Stimulated activated effector memory CD8-positive, alpha-beta T cell treated with anti-CD3 and anti-CD28 coated beads, Interleukin-12 subunit alpha, Interleukin-12 subunit beta, amount 100 ng/mL, for 72 hours (primary cell): ENCODE measurements at regions not wholly inside any gene's neighbourhood (a gene's known extent, or its start where the extent isn't known, plus 50 kb on each side); places are given as distances from the start of the nearest gene placed in this dataset.

Source experiments
- ATAC-seq: fragments of 150-1000 bp; cut with Tn5 transposase; 2 replicates; pipeline ENCODE4 v1.10.0; 2021
- DNase-seq, 2 donors: peaks; one replicate each; pipeline ENCODE4 v3.0.0; 2021 to 2022; ENCODE audit warnings: low spot score in 2 of 2
- H3K27ac Mint-ChIP-seq: one replicate; pipeline ENCODE4 v1.8.0; 2022; ENCODE audit warnings: mild to moderate bottlenecking, mixed read lengths
- H3K36me3 Mint-ChIP-seq: one replicate; pipeline ENCODE4 v1.8.0; 2022; ENCODE audit warnings: mild to moderate bottlenecking, mixed read lengths
- H3K4me1 Mint-ChIP-seq: one replicate; pipeline ENCODE4 v1.8.0; 2022; ENCODE audit warnings: mixed read lengths
- H3K4me3 Mint-ChIP-seq: one replicate; pipeline ENCODE4 v1.8.0; 2022; ENCODE audit warnings: mild to moderate bottlenecking, mixed read lengths
- H3K9me3 Mint-ChIP-seq: one replicate; pipeline ENCODE4 v1.8.0; 2022; ENCODE audit warnings: mixed read lengths

DNA sequence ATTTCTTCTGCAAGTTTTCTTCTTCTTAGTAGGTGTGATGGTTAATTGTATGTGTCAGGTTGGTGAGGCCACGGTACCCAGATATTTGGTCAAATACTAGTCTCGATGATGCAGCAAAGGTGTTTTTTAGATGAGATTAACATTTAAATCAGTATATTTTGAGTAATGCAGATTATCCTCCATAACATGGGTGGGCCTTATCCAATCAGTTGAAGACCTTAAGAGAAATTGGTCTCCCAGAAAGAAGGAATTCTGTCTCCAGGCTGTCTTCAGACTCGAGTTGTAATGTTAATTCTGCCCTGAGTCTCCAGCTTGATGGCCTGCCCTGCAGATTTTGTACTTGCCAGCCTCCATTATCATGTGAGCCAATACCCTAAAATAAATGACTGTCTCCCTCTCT, 122.5 kb upstream of the TSPAN5 start:
- Mint-ChIP-seq H3K27ac (no peak overlapping the region), H3K4me3 (no peak overlapping the region), H3K36me3 (no peaks in the 10 kb centered on the region), H3K4me1 (no peaks in the 10 kb centered on the region), H3K9me3 (no peaks in the 10 kb centered on the region)
- ATAC-seq (no peak), DNase-seq (no peak)

DNA sequence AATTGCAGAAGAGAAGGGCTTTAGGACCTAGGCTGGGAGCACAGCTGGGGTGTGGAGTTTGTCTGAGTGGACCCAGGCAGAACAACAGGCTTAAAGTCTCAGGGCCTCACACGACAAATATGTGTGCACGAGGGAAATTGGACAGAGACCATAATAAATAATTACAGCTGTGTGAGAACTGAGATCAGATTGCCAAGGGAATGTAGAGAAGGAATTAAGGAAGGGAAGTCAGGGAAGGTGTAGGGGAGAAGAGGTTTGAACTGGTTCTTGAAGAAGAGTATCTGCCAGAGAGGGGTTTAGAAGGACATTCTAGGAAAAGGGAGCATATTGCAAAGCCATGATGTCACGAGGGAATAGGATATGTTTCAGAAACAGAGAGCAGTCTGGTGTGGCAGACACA, 120.7 kb upstream of the TSPAN5 start:
- Mint-ChIP-seq H3K27ac (no peak overlapping the region), H3K36me3 (no peaks in the 10 kb centered on the region), H3K4me3 (no peak overlapping the region), H3K4me1 (no peaks in the 10 kb centered on the region), H3K9me3 (no peaks in the 10 kb centered on the region)
- DNase-seq = no peak
- no peak for ATAC-seq

DNA sequence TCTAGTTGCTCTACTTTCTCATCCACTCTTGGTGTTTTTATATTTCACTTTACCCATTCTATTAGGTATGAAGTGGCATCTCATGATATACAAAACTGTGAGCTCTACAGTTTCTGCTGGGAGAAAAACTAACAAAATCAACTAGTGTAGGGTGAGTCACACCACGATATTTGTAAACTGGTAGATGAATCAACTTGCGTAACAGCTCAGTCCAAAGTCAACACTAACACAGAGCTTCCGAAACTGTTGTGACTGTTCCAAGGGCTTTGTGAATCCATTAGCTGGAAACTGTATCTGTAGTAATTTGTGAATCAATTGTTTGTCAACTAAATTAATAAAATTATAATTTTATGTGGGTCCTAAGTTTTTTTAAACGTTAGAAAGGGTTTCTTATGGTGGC, 119.8 kb upstream of the TSPAN5 start:
- no peak for DNase-seq
- no peaks in the 10 kb centered on the region for H3K36me3 Mint-ChIP-seq
- no peaks in the 10 kb centered on the region for H3K4me1 Mint-ChIP-seq
- H3K27ac Mint-ChIP-seq = no peak overlapping the region
- no peaks in the 10 kb centered on the region for H3K9me3 Mint-ChIP-seq
- peak; percentile 67 for ATAC-seq
- no peak overlapping the region for H3K4me3 Mint-ChIP-seq

DNA sequence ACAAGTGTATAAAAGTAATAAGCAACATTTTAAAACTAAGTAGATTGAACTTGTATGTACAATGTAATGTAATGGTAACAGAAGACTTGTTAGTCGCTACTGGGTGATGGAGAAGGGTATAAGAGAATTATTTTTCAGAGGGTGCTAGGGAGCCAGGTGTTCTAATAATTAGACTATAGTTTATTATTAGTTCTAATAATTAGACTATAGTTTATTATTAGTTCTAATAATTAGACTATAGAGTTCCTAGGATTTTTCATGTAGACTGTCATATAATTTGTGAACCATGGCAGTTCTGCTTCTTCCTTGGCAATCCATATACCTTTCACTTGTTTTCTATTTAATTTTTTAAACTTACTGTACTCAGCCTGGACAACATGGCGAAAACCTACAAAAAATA, 117.3 kb upstream of the TSPAN5 start:
- H3K4me3 Mint-ChIP-seq = no peak overlapping the region
- no peak overlapping the region for H3K27ac Mint-ChIP-seq
- ATAC-seq (no peak), DNase-seq (no peak)
- H3K36me3 Mint-ChIP-seq = no peaks in the 10 kb centered on the region
- no peaks in the 10 kb centered on the region for H3K4me1 Mint-ChIP-seq
- no peaks in the 10 kb centered on the region for H3K9me3 Mint-ChIP-seq

DNA sequence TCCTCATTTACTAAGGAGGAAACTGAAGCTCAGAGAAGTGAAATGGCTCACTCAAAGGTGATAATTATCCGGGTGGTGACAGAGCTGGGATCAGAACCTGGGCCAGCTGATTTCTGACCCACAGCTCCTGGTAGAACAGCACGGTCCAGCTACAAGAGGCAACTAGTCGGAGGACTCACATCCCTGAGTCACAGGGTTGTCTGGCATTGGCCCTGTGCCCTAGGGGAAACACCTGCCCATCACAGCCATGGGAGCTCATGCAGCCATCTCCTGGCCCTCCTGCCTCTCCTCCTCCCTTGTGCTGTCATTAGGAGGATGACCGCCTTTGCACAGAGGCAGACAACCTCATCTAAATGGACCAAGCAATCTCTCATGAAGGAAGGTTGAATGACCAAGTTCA, 115.2 kb upstream of the TSPAN5 start:
- no peaks in the 10 kb centered on the region for H3K36me3 Mint-ChIP-seq
- no peak for DNase-seq
- no peak overlapping the region for H3K27ac Mint-ChIP-seq
- no peaks in the 10 kb centered on the region for H3K4me1 Mint-ChIP-seq
- no peak for ATAC-seq
- no peak overlapping the region for H3K4me3 Mint-ChIP-seq
- H3K9me3 Mint-ChIP-seq = no peaks in the 10 kb centered on the region

DNA sequence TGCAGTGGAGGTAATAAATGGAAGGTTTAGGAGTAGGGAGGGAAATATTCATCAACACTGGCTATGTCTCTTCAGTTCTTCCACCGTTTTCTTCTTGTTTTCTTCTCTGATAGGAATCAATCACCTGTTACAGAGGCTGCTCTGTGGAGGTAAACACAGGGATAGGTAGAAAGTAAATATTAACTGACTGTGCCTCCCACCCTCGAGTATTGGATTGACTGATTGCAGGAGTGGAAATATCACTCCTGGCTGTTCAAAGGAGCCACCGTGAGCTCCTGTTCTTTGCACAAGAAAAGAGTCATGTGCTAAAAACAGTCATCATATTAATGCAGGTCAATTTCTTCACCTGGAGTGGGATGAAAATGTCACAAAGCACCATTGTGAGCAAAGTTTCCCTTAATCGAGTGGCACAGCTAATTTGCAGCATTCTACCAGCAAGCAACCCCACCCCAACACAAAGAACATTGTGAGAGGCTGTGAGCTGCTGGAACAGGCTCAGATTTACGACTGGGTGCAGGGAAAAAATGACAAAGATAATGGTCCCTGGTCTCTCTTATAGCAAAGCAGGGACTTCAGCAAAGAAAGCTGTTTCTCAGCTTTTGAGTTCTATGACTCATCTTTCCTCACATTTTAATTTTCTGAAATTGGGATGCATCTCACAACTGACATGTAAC, 113.7 kb upstream of the TSPAN5 start:
- no peak overlapping the region for H3K4me3 Mint-ChIP-seq
- DNase-seq (no peak), ATAC-seq (no peak)
- H3K27ac Mint-ChIP-seq = no peak overlapping the region
- no peaks in the 10 kb centered on the region for H3K36me3 Mint-ChIP-seq
- no peaks in the 10 kb centered on the region for H3K4me1 Mint-ChIP-seq
- no peaks in the 10 kb centered on the region for H3K9me3 Mint-ChIP-seq

DNA sequence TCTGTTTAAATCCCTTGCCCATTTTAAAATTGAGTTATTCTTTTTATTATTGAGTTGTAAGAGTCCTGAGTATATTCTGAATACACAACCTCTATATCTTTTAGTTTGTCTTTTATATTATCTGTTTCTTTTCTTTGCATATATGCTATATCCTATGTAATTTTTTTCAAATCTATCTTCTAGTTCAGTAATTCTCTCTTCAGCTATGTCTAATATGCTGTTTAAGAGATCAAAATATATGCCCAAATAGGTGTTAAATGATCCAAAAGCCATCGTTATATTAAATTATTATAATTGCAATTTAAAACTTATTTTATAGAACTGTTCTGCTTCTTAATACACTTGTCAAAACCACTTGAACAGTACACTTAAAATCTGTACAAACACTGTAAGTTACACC, 107.4 kb upstream of the TSPAN5 start:
- Mint-ChIP-seq H3K4me1 (no peaks in the 10 kb centered on the region), H3K27ac (no peak overlapping the region), H3K36me3 (no peaks in the 10 kb centered on the region), H3K4me3 (no peak overlapping the region), H3K9me3 (peaks cover 10% of the 10 kb centered on the region)
- ATAC-seq = no peak
- DNase-seq = no peak

DNA sequence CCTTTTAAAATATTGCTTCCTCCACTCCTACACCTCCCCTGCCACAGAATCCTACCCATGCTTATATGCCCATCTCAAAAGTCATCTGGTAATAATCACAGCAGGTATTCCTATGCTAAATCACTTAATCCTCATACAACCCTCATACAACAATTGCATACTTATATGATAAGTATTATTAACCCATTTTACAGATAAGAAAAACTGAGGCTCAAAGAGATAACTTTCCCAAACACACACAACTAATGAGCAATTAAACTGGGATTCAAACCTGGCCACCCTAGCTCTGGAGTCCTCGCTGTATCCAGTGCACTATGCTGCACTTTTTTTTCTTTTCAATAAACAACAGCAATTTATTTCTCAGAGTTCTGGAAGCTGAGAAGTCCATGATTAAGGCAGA, 99.8 kb upstream of the TSPAN5 start:
- Mint-ChIP-seq H3K4me3 (no peak overlapping the region), H3K4me1 (no peaks in the 10 kb centered on the region)

DNA sequence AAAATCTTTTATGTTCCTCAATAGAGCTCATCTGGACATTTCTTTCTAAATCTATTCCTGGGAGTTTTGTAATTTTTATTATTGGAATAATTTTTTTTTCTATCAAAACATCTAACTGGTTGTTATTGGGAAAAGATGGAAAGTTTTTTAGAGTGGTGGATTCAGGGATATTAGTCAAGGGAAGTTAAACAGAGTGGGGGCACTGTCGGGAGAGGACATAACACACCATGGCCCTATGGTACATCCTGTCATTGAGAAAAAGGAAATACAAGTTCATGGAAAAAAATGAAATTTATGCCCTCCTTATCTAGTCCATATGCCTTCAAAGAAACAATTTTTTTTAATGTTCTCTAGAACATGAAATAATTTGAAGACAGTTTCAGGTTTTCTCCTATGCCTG, 96.3 kb upstream of the TSPAN5 start:
- no peak overlapping the region for H3K27ac Mint-ChIP-seq
- no peaks in the 10 kb centered on the region for H3K9me3 Mint-ChIP-seq
- no peaks in the 10 kb centered on the region for H3K4me1 Mint-ChIP-seq
- no peak overlapping the region for H3K4me3 Mint-ChIP-seq
- no peaks in the 10 kb centered on the region for H3K36me3 Mint-ChIP-seq
- DNase-seq (no peak), ATAC-seq (no peak)

More for the DNA sequence above, 99.8 kb upstream of the TSPAN5 start:
- ATAC-seq = no peak
- Mint-ChIP-seq H3K36me3 (no peaks in the 10 kb centered on the region), H3K9me3 (no peaks in the 10 kb centered on the region), H3K27ac (no peak overlapping the region)
- no peak for DNase-seq

DNA sequence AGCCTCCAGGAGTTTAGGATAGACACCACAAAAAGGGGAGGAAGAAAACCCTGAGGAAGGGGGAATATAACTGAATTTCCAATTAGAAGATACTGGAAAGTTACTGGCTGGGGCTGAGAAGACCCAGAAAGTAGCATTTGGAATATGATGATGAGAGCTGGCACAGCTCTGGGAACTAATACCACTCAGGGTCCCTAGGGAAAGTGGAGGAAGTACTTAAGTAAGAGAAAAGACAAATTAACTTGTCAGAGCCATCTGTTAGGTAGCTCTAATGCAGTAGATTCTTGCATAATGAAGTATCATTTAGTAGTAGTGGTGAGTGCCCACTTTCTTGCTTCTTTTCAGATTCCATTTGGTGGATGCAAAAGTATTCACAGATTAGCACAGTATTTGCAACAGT, 90.8 kb upstream of the TSPAN5 start:
- Mint-ChIP-seq H3K4me1 (no peaks in the 10 kb centered on the region), H3K4me3 (no peak overlapping the region), H3K9me3 (no peaks in the 10 kb centered on the region), H3K36me3 (no peaks in the 10 kb centered on the region), H3K27ac (no peak overlapping the region)
- ATAC-seq (no peak), DNase-seq (no peak)

DNA sequence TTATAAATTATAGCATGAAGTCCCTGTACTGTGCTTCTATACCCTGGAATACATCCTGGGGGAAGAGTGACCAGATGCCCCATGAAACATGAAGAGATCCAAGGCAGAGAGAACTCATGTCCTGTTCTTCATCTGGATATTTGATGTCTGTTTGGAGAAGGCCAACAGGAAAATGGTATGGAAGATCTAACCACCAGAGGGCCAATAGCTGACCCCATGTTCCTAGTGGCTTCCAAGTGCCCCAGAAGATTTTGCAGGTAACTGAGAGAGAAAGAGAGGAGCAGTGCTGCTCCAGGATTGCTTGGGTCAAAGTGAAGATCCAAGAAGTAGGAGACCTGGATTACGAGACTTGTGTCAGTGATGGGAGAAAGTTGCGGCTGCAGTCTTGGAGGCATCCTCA, 90.2 kb upstream of the TSPAN5 start:
- H3K4me3 Mint-ChIP-seq = no peak overlapping the region
- no peak overlapping the region for H3K27ac Mint-ChIP-seq
- ATAC-seq (no peak), DNase-seq (no peak)
- no peaks in the 10 kb centered on the region for H3K4me1 Mint-ChIP-seq
- no peaks in the 10 kb centered on the region for H3K9me3 Mint-ChIP-seq
- H3K36me3 Mint-ChIP-seq = no peaks in the 10 kb centered on the region

DNA sequence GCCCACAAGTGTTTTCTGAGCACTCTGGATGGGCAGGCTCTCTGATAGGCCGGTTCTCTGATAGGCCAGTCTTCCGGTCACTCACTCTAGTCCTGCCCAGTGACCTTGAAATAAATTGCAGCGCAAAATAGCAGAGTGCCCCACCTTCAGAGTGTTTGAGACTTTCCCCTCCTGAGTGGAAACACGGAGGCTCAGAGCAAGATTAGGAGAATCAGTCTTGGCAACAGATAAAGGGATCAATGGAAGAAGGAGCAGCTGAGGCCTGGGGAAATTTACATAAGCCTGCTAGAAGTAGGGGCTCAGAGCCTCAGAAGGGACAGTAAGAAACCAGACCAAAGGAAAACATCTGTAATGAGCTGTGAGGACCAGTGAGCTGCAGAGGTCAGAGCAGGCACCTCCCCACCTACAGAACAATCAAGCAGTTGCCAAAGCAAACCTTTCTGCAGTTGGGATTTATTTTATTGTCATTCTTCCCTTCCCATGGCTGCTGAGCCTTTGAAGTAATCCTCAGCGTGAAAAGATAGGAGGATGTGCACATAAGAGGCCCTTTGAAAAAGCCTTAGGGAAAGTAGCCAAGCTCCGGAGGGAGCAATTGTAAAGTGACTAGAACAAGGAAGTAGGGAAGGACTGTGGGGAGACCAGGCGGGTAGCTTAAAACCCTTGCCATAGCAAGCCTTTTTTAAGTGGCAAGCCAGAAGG, 89.1 kb upstream of the TSPAN5 start:
- no peaks in the 10 kb centered on the region for H3K4me1 Mint-ChIP-seq
- no peaks in the 10 kb centered on the region for H3K36me3 Mint-ChIP-seq
- ATAC-seq (no peak), DNase-seq (no peak)
- no peaks in the 10 kb centered on the region for H3K9me3 Mint-ChIP-seq
- H3K27ac Mint-ChIP-seq = no peak overlapping the region
- no peak overlapping the region for H3K4me3 Mint-ChIP-seq

DNA sequence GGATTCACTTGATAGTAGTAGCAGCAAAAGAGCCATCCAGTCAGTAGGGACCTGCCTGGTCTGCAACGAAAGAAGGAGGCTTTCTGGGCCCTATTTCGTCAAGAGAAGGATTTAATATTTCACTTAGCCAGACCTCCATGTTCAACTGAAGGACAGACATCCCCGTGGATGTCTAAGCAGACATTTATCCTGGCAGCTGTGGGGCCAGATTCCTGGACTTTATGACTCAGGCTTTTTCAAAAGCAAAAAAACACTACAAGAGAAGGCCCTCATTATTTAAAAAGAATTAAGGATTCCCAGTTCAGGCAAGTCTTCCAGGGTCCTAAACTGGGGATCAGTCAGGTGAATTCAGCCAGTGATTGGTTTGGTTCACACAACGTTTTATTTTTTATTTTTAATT, 88.5 kb upstream of the TSPAN5 start:
- DNase-seq (no peak), ATAC-seq (no peak)
- no peaks in the 10 kb centered on the region for H3K9me3 Mint-ChIP-seq
- no peak overlapping the region for H3K27ac Mint-ChIP-seq
- H3K36me3 Mint-ChIP-seq = no peaks in the 10 kb centered on the region
- no peak overlapping the region for H3K4me3 Mint-ChIP-seq
- H3K4me1 Mint-ChIP-seq = no peaks in the 10 kb centered on the region

DNA sequence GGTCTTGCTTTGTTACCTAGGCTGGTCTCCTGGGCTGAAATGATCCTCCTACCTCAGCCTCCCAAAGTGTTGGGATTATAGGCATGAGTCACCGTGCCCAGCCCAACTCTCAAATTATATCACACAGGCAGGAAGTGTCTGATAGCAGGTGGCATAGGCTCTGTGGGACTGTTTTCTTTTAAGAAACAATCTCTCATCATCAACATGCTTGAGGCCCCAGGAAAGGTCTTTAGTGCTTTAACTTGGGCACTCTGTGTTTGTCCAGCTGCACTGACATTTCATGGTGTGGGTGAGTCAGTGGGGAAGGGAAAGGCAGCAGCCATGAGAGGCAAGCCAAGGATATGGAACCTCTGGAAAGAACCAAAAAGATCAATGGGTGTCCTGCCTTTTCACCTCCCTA, 88.1 kb upstream of the TSPAN5 start:
- ATAC-seq = no peak
- no peaks in the 10 kb centered on the region for H3K4me1 Mint-ChIP-seq
- H3K9me3 Mint-ChIP-seq = no peaks in the 10 kb centered on the region
- DNase-seq = no peak
- no peak overlapping the region for H3K4me3 Mint-ChIP-seq
- no peaks in the 10 kb centered on the region for H3K36me3 Mint-ChIP-seq
- no peak overlapping the region for H3K27ac Mint-ChIP-seq

DNA sequence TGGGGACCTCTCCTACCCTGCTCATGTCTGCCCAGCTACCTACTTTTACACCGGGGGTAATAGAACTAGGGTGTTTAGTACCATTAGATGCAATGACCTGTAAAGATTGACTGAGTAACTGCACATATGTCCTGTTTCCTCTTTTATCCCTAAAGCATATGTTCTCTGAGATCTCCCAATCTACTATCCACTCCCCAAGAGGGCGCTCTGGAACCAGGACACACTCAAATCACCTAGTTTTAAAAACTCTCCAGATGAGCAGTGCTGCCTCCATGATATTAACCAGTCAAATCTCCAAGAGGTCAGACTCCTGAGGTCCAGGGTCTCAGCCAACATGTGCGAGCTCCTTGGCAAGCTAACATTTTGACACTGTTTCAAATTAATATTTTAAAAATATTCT, 87.0 kb upstream of the TSPAN5 start:
- no peak overlapping the region for H3K27ac Mint-ChIP-seq
- ATAC-seq = no peak
- H3K4me1 Mint-ChIP-seq = no peaks in the 10 kb centered on the region
- no peaks in the 10 kb centered on the region for H3K9me3 Mint-ChIP-seq
- no peak for DNase-seq
- no peaks in the 10 kb centered on the region for H3K36me3 Mint-ChIP-seq
- H3K4me3 Mint-ChIP-seq = no peak overlapping the region

DNA sequence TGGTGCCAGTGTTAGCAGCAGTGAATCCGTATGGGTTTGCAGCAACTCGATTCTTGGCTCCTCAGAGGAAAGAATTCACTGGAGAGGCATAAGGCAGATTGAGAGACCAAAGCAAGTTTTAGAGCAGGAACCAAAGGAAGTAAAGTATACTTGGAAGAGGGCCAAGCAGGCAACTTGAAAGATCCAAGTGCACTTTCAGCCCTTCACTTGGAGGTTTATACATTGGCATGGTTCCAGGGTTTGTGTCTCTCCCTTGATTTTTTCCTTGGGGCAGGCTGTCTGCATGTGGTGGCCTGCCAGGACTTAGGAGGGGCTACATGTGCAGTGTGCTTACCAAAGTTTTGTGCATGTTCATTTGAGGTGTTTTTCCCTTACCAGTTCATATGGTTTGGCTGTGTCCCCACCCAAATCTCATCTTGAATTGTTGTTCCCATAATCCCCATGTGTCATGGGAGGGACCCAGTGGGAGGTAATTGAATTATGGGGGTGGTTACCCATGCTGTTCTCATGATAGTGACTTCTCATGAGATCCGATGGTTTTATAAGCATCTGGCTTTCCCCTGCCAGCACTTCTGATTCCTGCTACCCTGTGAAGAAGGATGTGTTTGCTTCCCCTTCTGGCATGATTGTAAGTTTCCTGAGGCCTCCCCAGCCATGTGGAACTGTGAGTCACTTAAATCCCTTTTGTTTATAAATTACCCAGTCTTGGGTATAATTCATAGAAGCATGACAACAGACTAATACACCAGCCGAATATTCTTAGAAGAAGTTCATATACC, 86.2 kb upstream of the TSPAN5 start:
- no peak overlapping the region for H3K4me3 Mint-ChIP-seq
- no peaks in the 10 kb centered on the region for H3K9me3 Mint-ChIP-seq
- DNase-seq (no peak), ATAC-seq (no peak)
- H3K4me1 Mint-ChIP-seq = no peaks in the 10 kb centered on the region
- H3K36me3 Mint-ChIP-seq = no peaks in the 10 kb centered on the region
- H3K27ac Mint-ChIP-seq = no peak overlapping the region
